GM12891 (cell line): ENCODE measurements at regions not wholly inside any gene's neighbourhood (a gene's known extent, or its start where the extent isn't known, plus 50 kb on each side); places are given as distances from the start of the nearest gene placed in this dataset.

Source experiments
- PAX5 ChIP-seq: IDR thresholded peaks from 2 replicates; pipeline ENCODE4 v1.6.1; 2011; ENCODE audit warnings: low read length, moderate library complexity, mild to moderate bottlenecking; ENCODE audit not compliant: insufficient read depth, severe bottlenecking
- POLR2A ChIP-seq: IDR thresholded peaks from 2 replicates; pipeline ENCODE4 v1.6.1; 2011; ENCODE audit warnings: low read depth, low read length, control low read depth
- POLR2AphosphoS5 ChIP-seq: IDR thresholded peaks from 2 replicates; pipeline ENCODE4 v1.6.1; 2011; ENCODE audit warnings: low read depth, low read length, control low read depth
- POU2F2 ChIP-seq: IDR thresholded peaks from 2 replicates; pipeline ENCODE4 v1.6.1; 2011; ENCODE audit warnings: low read depth, mild to moderate bottlenecking, control low read depth, low read length, moderate library complexity
- SPI1 ChIP-seq: IDR thresholded peaks from 2 replicates; pipeline ENCODE4 v1.6.1; 2011; ENCODE audit warnings: low read depth, low read length, control low read depth
- TAF1 ChIP-seq: IDR thresholded peaks from 2 replicates; pipeline ENCODE4 v1.6.1; 2011; ENCODE audit warnings: low read depth, low read length, control low read depth

DNA sequence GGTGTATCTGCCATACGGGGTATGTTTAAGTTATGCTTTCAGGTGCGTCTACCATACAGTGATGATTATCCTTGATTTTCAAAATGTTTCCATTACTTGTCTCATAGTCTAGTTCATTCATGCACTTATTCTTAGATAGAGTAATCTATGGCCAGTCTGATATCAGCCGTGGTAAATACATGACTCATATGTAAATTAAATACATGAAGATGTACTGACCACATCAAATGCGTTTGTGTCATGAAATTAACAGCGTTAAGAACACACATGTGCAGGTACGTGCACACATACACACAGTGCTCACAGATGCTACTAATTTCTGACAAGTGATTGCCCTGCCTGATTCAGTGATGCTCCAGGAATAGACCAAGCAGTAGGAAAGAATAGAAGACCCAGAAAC, 75.2 kb upstream of the EXOC1L start:
- TF ChIP-seq POLR2A (no peak), TAF1 (no peak), POLR2AphosphoS5 (no peak), POU2F2 (no peak), SPI1 (no peak), PAX5 (no peak)
